ENCODE measurements at regions not wholly inside any gene's neighbourhood (a gene's known extent, or its start where the extent isn't known, plus 50 kb on each side); places are given as distances from the start of the nearest gene placed in this dataset.
A peak's percentile ranks its signal among the peaks of the same experiment; 100 is the strongest.

- H3K4me3 ChIP-seq (ENCODE audit: low read depth, low read length) = no peak overlapping the region
- TF ChIP-seq, protein P1, sequence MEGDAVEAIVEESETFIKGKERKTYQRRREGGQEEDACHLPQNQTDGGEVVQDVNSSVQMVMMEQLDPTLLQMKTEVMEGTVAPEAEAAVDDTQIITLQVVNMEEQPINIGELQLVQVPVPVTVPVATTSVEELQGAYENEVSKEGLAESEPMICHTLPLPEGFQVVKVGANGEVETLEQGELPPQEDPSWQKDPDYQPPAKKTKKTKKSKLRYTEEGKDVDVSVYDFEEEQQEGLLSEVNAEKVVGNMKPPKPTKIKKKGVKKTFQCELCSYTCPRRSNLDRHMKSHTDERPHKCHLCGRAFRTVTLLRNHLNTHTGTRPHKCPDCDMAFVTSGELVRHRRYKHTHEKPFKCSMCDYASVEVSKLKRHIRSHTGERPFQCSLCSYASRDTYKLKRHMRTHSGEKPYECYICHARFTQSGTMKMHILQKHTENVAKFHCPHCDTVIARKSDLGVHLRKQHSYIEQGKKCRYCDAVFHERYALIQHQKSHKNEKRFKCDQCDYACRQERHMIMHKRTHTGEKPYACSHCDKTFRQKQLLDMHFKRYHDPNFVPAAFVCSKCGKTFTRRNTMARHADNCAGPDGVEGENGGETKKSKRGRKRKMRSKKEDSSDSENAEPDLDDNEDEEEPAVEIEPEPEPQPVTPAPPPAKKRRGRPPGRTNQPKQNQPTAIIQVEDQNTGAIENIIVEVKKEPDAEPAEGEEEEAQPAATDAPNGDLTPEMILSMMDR (IDR thresholded peaks at IDR 0.05; ENCODE audit: insufficient read depth, low read depth, low read length, missing control alignments) = no peak
- DNase-seq (ENCODE audit: low read depth) = no peak
Observed at GRCh38 chr1:200496937-200497336, 87.1 kb upstream of the ZNF281 start.

DNA sequence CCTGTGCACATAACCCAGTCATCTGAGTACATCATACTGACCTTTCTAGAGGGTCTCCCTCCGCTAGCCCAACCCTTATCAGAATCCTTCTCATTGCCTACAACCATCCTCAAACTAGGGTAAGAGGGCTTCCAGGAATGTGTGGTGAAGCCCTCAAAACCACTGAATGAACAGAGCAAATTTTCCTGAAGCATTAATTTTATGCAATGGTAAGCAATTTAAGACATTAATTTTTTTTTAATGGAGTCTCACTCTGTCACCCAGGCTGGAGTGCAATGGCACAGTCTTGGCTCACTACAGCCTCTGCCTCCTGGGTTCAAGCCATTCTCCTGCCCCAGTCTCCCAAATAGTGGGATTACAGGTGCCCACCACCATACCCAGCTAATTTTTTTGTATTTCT lies 86.1 kb upstream of the ZNF281 start:
- no peak overlapping the region for H3K4me3 ChIP-seq (ENCODE audit: low read depth, low read length)
- TF ChIP-seq, protein P1 (IDR thresholded peaks at IDR 0.05; ENCODE audit: insufficient read depth, low read depth, low read length, missing control alignments) = no peak
- DNase-seq (ENCODE audit: low read depth) = no peak

DNA sequence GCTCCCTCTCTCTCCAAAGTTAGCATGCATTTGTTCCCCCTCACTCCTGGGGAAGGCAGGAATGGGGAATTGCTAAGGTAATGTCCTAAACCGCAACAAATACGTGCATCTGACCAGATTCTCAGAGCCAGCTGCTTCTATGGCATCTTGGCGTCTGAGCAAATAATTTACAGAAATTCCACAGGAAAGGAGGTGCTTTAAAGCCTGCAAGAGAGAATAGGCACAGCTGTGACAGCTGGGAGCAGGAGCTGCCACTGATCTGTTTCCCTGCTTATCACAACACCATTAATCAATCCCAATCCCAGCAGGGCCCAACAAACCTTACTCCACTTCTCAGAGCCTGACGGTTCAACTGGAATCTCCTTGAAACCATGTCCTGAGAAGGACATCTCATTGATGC lies 83.5 kb upstream of the ZNF281 start:
- TF ChIP-seq, protein P1 (IDR thresholded peaks at IDR 0.05; ENCODE audit: insufficient read depth, low read depth, low read length, missing control alignments) = no peak
- no peak overlapping the region for H3K4me3 ChIP-seq (ENCODE audit: low read depth, low read length)
- DNase-seq (ENCODE audit: low read depth) = no peak

GRCh38 chr1:200491103-200491502 lies 81.3 kb upstream of the ZNF281 start:
- TF ChIP-seq, protein P1 (IDR thresholded peaks at IDR 0.05; ENCODE audit: insufficient read depth, low read depth, low read length, missing control alignments) = no peak
- H3K4me3 ChIP-seq (ENCODE audit: low read depth, low read length) = no peak overlapping the region
- no peak for DNase-seq (ENCODE audit: low read depth)

GRCh38 chr1:200490183-200490582 lies 80.3 kb upstream of the ZNF281 start:
- no peak overlapping the region for H3K4me3 ChIP-seq (ENCODE audit: low read depth, low read length)
- TF ChIP-seq, protein P1 (IDR thresholded peaks at IDR 0.05; ENCODE audit: insufficient read depth, low read depth, low read length, missing control alignments) = no peak
- DNase-seq (ENCODE audit: low read depth) = no peak

DNA sequence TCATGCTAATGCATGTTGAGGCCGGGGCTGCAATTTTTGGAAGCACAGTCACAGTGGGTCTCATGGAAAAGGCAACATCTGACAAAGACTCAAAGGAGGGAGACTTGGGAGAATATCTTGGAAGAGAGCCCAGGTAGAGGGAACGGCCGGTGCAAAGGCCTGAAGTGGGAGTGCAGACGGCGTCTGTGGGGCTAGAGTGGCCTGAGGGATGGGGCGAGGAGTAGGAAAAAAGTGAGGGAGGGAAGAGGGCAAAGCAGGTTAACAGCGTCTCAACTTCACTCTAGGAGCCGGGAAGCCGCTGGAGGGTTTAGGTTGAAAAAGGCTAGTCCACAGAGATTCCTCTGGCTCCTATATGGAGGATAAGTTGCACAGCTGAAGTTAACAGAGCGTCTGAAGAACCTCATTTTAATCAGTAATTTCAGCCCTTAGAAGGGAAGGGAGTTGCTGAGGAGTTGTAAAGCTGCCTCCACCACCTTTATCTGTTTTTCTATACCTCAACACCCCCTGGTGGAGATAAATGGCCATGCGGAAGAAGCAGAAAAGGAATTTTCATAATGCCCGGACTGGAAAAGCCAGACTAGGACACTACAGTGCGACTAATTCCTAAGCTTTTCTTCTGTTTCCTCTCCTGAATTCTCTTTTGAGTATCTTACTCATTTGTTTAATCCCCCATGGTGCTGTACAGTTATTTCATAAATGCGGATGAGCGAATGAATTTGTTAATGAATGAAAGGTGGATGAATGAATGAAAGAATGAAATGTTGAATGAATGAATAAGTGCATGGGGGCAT lies 78.7 kb upstream of the ZNF281 start:
- H3K4me3 ChIP-seq (ENCODE audit: low read depth, low read length) = no peak overlapping the region
- peak; percentile 76 for DNase-seq (ENCODE audit: low read depth)

More for the DNA sequence above, 78.7 kb upstream of the ZNF281 start:
- TF ChIP-seq, protein P1 (IDR thresholded peaks at IDR 0.05; ENCODE audit: insufficient read depth, low read depth, low read length, missing control alignments) = peak; percentile 74
